Ecto neural progenitor cell (in vitro differentiated cells): ENCODE measurements at regions not wholly inside any gene's neighbourhood (a gene's known extent, or its start where the extent isn't known, plus 50 kb on each side); places are given as distances from the start of the nearest gene placed in this dataset.
A peak's percentile ranks its signal among the peaks of the same experiment; 100 is the strongest.
"Not testable (repeated sequence)": the region's sequence is repeated elsewhere in the genome, so short reads cannot be mapped to it uniquely, and the experiment has no call there.

Experiments
- DNase-seq: peaks from one replicate; pipeline ENCODE4 v3.0.0-alpha.2; 2018; ENCODE audit warnings: low spot score

- DNase-seq = no peak
These were observed 94.9 kb upstream of the COL5A1 start for GRCh38 chr9:134546746-134547145.

- DNase-seq = no peak
These were observed 94.2 kb upstream of the COL5A1 start for GRCh38 chr9:134547161-134548100.

GRCh38 chr9:134548185-134548584 is 93.4 kb upstream of the COL5A1 start:
- DNase-seq = peak; percentile 41

GRCh38 chr9:134548618-134549017 is 93.0 kb upstream of the COL5A1 start:
- no peak for DNase-seq

GRCh38 chr9:134549336-134549735 is 92.3 kb upstream of the COL5A1 start:
- DNase-seq = no peak

- DNase-seq = not testable (repeated sequence)
These were observed 91.5 kb upstream of the COL5A1 start for GRCh38 chr9:134550081-134550480.

- no peak for DNase-seq
These were observed 91.0 kb upstream of the COL5A1 start for GRCh38 chr9:134550584-134550983.

GRCh38 chr9:134551176-134551575 is 90.4 kb upstream of the COL5A1 start:
- DNase-seq = no peak

- no peak for DNase-seq
These were observed 89.8 kb upstream of the COL5A1 start for GRCh38 chr9:134551644-134552348.

GRCh38 chr9:134552349-134552990 is 89.1 kb upstream of the COL5A1 start:
- DNase-seq = no peak

GRCh38 chr9:134553061-134553891 is 88.3 kb upstream of the COL5A1 start:
- no peak for DNase-seq

- no peak for DNase-seq
These were observed 87.6 kb upstream of the COL5A1 start for GRCh38 chr9:134553996-134554372.

- DNase-seq = no peak
These were observed 87.1 kb upstream of the COL5A1 start for GRCh38 chr9:134554373-134555093.

- no peak for DNase-seq
These were observed 86.4 kb upstream of the COL5A1 start for GRCh38 chr9:134555094-134555650.

GRCh38 chr9:134556531-134557068 is 85.0 kb upstream of the COL5A1 start:
- DNase-seq = peak; percentile 39

- DNase-seq = no peak
These were observed 84.3 kb upstream of the COL5A1 start for GRCh38 chr9:134557331-134557730.

GRCh38 chr9:134558124-134558905 is 83.3 kb upstream of the COL5A1 start:
- peak; percentile 22 for DNase-seq

GRCh38 chr9:134559013-134559412 is 82.6 kb upstream of the COL5A1 start:
- DNase-seq = peak; percentile 12

GRCh38 chr9:134560206-134560605 is 81.4 kb upstream of the COL5A1 start:
- peak; percentile 22 for DNase-seq

- DNase-seq = peak; percentile 14
These were observed 80.9 kb upstream of the COL5A1 start for GRCh38 chr9:134560654-134561053.
